DLD1 (cell line): ENCODE measurements at regions not wholly inside any gene's neighbourhood (a gene's known extent, or its start where the extent isn't known, plus 50 kb on each side); places are given as distances from the start of the nearest gene placed in this dataset.
"Not testable (repeated sequence)": the region's sequence is repeated elsewhere in the genome, so short reads cannot be mapped to it uniquely, and the experiment has no call there.

ENCODE experiments used
- in situ Hi-C: cut with HindIII; loops from 2 replicates; pipeline ENCODE4 v1.10.0; 2017; ENCODE audit warnings: low sequenced_read_pairs

DNA sequence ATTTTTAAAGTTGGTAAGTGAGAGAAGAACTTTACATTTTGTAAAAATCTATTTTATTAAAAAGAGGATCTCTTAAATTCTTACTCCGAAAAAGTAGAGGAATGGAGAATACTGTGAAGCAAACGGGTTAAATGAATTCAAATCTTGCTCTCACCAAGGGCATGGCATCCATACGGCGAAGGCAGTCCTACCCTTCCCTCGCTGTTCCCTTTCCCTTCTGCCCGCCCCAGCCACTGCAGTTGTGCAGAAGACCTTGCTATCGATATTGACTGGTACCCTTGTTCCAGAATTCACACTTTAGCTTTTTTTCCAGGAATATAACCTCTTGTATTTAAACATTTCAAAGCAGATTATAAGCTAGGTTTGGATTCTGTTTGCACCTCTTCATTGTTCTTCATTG, 239.5 kb downstream of the ZPLD1 start:
- in situ Hi-C loops: no loop called here

DNA sequence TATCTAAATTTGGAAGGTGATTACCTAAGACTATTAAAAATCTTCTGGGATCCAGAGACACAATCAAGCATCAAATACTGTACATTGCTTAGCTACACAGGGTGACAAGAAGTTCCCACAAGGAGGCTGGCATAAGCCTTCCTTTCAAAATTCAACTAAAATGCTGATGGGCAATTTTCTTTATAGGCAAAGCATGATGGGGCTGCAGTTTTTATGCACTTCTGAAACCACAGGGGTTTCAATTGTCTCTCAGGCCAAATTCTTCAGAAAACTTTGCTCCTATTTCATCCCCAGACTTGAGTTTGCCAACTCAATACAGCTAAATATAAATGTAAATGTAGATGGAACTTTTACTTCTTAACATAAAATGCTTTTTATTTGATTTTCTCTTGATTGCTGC, 241.6 kb downstream of the ZPLD1 start:
- in situ Hi-C loops: no loop called here

DNA sequence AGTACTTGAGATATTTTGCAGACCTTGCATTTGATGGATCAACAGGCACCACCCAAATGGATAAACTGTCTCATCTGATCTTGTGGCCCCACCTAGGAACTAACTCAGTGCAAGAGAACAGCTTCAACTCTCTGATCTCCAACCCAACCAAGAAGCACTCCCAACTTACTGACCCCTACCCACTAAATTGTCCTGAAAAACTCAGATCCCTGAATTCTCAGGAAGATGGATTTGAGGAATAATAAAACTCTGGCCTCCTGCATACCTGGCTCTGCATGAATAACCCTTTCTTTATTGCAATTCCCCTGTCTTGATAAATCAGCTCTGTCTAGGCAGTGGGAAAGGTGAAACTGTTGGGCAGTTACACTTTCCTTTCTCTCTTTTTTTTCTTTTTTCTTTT, 247.9 kb downstream of the ZPLD1 start:
- in situ Hi-C loops: no loop called here

DNA sequence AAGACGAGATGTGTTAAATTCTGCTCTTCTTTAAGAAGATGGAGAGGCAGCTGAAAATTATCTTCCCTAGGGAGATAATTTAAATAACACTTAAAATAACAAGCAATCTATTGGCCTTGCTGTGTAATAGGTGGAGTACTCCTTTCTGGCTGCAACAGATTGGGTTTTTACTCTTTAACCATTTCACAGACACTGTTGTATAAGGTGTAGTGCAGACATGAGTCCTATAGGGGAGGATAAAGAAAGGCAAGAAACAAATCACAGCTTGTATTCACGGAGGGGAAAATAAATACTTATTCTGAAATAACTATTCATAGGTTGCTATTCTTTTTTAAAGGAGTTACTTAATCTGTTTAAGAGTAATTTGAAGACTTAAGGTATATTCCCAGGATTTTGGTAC, 252.0 kb downstream of the ZPLD1 start:
- in situ Hi-C loops: no loop called here

DNA sequence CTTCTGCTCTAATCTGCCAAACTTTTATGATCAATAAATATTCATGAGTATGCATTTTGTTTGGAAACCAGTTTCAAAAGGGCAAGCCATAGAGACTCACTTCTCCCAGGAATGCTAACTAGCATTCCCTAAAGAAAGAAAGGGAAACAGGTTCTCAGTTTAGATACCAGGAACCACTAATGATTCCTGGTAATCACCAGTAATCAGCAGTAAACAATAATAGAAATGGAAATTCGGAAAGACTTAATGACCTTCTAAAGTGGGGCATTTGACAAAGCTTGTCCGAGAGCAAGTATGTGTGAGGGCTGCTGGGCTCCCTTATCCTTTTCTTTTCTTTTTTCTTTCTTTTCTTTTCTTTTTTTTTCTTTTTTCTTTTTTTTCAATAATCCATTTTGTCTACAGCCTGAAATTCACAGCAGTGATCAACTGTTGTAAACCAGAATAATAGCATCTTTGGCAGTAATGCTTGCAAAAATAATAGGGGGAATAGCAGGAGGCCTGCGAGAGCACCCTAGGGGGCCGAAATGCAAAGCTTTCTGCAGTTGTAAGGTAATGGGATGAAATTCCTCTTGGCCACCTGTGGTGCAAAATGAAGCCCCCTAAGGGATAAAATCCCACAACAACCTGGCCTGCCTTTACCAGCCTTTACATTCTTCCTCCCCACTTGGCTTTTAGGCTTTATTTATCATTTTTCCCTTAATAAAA, 253.2 kb downstream of the ZPLD1 start:
- in situ Hi-C loops: no loop called here

DNA sequence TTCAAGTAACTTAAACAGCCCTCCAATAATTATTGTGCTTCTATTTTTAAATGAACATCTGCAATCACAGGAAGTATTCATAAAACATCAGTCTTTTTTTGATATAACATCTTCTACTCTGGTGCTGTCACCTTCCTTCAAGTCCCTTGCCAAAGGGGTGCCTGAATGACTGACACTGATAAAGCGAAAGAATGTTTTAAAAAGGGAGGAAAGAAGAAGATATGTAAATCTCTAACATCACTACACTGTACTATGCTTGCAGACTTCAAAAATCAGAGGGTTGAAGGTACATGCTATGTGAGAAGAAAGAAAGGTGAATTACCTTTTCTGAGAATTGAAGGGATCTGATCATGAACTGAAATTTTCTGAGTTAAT, 253.7 kb downstream of the ZPLD1 start:
- in situ Hi-C loops: no loop called here

DNA sequence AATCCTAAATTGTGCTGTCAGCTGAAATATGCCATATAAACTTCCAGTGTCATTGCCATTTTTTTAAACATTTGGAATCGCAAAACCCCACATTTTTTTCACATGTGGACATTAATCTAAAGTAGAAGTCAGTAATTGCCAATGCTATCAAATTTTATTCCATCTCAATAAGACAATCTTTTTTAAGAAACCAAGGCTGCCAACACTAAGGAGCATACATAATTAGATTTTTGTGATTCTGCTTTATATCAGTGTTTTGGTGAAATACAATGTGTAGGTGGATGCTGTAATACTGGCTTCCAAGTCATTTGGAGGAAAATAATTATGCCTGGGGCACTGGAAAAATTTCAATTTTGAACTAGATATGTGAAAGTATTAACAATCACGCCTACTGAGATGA, 256.7 kb downstream of the ZPLD1 start:
- in situ Hi-C loops: no loop called here

DNA sequence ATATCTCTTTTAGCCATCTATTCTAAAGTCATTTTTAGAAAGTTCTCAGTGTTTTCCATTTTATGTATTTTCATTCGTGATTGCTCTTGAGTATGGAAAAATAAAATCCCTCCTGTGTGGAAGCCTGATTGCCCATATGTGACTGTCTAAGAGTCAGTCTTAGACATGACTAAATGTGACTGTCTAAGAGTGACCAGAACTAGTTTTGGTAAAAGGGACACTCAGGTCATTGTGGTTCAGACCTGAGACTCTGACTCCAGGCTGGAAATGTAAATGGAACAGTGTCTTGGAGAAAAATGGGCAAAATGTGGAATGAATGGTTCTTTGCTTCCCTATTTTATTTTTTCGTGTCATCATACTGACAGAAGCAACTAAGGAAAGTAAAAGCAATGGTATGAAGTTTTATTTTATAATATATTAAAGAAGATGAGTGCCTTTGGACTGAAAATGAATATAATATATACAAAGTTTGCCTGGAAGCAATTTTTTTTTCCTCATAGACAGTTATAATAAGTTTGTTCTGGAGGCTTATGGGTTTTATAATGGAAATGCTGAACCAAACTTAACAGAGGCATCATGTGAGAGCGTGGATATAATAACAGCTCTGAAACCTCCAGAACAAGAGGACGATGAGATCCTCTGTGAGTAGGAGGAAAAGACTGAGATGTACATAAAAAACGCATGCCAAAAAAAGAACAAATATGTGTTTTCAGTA, 264.4 kb downstream of the ZPLD1 start:
- in situ Hi-C loops: no loop called here

DNA sequence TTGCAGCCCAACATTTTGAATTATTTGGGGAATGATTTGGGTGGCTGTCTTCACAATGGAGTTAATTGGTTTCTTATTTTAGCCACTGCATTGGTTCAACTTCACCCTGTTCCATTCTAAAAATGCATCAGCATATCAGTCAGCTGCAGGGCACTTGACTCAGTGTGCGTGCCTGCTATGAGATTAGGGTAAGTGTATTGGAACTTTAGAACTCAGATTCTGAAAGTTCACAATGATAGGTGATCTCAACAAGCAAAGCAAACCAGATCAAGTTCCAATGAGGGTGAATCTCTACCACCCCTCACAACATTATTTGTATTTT, 265.0 kb downstream of the ZPLD1 start:
- in situ Hi-C loops: no loop called here

DNA sequence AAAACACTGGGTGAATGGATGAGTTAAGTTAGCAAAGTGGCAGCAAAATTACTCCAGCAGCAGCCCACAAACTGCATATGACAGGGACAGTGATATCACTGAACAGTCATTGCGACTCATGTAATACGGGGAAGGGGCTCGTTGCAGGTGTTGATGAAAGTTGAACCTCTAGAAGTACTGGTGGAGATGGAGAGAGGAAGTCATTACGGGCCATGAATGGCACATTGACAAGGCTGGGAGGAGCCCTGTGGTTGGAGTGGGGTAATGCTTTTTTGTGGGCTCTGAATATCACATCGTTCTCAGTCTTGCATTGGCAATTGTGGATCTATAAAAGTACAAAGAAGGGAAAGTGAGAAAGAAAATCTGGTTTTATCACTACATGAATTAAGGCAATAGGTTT, 278.1 kb downstream of the ZPLD1 start:
- in situ Hi-C loops: no loop called here

DNA sequence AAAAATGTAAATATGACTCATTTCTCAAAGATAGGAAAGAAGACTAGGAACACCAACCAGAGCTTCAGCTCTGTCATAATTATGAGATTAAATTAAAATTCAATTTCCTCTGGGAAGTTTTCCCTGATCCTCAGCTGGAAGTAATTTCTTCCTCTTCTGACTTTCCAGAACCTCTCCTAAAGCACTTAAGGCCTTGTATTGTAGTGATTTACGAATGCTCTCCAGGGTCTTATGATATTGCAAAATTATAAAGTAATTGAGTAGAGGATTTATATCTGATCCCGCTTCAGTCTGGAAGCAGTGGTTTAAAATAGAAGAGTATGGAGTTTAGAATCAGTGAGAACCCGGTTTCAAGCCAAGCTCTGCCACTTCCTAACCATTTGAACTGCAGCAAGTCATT, 279.8 kb downstream of the ZPLD1 start:
- in situ Hi-C loops: no loop called here

DNA sequence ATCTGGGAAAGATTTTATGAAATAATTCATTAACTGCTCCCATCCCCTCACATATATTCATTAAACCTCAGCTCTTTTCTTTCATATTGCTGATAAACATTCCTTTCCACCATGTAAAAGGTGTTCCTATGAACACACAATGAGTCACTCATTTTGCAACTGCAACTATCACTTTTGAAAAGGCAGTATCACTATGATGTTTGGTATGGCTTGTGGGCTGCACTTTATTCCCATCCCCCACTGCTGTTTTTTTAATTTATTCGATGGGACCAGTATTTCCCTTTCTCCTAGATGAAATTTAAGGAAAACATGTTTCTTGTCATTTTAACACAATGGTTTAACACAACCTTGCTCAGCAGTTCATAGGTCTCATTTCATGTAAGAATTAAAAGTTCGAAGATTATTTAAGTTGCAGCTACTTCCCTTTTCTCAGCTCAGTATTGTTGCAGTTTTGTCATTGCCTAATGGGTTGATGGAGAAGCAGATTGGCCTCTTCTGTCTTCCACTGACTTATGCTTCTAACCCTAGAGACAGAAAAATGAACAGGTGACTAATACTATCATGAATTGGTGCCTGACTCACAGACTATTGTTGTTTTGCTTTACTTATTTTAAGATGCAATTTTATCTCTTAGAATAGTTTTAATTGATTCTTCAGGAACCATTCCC, 280.3 kb downstream of the ZPLD1 start:
- in situ Hi-C loops: no loop called here

DNA sequence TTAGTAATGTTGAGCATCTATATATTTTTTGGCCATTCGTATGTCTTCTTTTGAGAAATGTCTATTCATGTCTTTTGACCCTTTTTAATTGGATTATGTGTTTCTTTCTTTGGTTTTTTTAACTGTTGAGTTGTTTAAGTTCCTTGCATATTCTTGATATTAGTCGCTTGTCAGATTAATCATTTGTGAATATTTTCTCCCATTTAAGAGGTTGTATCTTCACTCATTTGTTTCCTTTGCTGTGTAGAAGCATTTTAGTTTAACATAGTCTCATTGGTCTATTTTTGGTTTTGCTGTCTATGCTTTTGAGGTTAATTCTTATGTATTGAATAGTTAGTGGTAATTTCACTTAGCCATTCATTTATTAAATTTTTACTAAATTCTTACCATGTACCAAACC, 283.8 kb downstream of the ZPLD1 start:
- in situ Hi-C loops: no loop called here

DNA sequence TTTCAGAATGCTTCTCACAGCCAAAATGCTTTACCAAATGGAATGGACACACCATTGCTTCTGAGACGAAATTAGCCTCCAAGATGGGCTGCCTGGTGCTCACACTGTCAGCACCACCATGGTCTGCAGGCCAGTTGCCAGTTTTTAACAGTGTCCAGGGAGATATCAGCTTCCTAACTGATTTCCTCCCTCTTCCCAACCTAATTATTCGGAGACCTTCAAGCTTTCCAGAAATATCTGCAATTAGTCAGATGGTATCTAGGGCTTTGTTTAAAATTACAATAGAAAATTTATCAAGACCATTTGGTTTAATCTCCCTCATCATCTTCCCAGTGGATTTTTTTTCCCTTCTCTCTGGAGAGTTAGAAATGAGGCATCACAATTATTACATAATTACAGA, 287.5 kb downstream of the ZPLD1 start:
- in situ Hi-C loops: no loop called here

DNA sequence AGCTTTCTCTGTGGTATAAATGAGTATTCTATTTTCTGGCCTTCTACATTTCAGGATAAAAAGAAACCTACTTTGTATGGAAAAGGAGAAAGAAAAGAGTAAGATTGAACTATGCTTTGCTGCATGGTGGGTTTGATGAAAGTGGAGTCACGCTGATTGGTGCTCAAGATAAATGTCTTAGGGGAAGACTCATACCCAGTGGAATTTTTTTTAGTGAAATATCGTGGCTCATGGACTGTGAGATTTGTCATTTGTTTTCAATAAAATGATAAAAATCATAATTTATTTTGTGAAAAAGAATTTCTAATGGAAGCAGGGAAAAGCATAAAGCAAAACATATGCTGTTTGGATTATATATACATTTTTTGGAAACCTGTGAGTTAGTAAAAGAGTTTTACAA, 292.5 kb downstream of the ZPLD1 start:
- in situ Hi-C loops: no loop called here

DNA sequence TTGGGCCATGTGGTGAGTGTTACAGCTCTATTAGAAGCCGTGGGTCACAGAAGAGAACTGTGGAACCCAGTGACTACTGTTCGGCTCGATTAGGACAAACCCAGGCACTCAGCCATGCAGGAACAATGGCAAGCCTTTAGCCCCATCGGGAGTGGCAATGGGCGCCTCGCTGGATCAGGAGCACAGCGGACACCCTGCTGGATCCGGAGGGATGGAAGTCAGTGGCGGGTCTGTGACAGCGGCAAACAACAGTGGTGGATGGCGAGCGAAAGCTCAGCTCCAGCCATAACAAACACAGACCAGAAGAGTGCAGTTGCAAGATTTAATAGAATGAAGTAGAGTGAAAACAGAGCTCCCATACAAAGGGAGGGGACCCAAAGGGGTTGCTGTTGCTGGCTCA, 297.8 kb downstream of the ZPLD1 start:
- in situ Hi-C loops: not testable (repeated sequence)

DNA sequence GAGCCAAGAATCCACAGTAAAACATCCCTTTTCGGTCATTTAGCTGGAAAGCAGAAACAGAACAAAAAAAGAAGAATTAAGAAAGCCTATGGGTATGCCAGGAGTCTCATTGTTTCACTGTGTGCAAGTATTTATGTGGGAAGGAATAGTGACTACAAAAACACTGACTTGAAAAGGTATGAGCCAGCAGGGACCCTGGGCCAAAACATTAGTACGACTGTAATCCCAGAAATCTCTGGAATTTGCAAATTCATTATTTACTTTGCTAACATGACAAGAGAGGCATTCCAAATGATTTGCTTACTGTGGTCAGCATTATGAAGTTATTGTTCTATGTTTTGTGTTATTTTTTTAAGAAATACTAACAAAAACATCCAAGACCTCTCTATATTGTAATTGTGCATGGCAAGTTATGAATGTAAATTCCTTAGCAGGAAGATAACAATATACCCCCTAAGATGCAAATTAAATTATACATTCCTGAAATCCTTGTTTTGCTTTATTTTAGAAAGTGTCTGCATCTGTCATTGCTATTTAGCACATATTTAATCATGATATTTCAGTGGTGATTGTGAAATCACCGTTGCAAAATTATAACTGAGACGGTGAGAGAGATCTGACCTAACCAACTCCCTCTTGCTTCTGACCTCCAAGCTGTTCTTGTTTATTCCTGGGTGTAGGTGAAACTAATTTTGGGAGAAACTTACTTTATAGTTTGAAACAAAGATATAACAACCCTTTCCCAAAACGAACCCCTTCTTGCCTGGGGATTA, 299.2 kb downstream of the ZPLD1 start:
- in situ Hi-C loops: no loop called here

DNA sequence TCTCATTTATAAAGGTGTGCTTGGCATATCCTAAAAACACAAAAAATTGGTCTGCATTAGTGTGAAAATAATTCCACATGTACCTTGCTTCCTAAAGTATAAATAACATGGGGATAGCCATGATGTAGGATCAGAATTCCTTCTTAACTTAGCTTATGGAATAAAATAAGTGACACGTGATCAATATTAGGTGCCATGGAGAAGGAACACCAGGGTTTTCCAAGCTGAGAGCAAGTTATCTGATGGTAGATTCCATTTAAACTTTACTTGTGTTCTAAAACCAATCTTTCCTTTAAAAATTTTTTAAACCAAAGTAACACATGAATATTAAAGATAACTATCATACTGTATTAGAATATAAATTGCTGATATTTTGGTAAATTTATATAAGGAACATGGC, 300.5 kb downstream of the ZPLD1 start:
- in situ Hi-C loops: no loop called here

DNA sequence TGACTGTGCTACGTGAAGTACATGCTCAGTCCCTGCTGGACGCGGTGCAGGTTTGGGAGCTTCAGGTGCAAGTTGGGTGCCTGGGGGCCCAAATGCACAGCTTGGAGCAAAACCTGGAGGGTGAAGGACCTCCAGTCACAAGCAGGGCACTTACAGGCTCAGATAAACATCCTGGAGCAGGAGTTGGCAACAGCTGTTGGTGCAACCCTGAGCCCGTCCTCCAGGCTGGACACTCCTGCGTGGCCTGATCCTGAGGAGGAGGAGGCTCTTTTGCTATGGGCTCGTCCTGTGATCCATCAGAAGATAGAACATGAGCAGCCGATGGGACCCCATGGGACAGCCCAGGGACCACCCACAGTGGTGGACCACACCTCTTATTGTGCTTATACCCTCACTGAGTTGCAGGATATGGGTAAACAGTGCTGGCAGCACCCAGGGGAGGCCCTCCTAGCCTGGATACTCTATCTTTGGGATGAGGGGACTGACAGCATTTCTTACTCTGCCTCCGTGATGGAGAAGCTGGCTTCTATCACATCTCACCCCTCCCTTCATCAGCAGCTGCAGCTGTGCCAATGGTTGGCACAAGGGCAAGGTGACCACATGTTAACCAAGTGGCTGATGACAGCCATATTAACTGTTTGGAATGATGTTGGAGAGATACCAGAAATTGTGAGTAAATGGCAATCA, 301.6 kb downstream of the ZPLD1 start:
- in situ Hi-C loops: no loop called here

DNA sequence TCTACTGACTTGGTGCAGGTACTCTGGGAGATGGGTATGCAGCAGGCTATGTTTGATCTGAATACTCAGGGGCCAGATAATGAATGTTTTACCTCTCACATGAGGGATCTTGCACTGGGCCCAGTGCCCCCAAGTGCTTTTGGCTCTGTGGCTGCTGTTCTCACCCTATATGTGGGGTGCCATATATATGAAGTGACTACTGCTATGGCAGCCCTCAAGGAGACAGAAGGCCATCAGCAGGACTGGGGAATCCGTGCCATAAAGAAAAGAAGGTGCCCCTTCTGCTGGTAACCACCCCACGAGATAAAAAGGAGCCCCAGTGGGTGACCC, 302.1 kb downstream of the ZPLD1 start:
- in situ Hi-C loops: no loop called here

DNA sequence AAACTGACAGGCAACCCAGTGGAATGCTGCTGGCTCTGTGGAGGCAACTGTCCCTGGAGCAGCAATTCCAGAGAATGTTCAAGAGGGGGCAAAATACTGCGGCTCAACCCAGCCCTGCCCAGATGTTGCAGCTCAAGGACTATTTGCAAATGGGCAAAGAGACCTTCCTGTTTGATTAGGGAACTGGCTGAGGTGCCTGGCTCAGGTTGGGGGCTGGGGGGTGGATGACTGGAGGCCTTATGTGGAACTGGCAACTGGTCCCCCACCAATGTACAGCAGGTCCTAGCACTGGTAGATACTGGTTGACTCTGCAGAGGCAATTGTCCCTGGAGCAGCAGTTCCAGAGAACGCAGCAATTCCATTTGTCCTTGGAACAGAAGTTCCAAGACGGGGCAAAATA, 302.5 kb downstream of the ZPLD1 start:
- in situ Hi-C loops: no loop called here
